ENCODE measurements at regions not wholly inside any gene's neighbourhood (a gene's known extent, or its start where the extent isn't known, plus 50 kb on each side); places are given as distances from the start of the nearest gene placed in this dataset.
A peak's percentile ranks its signal among the peaks of the same experiment; 100 is the strongest.

DNA sequence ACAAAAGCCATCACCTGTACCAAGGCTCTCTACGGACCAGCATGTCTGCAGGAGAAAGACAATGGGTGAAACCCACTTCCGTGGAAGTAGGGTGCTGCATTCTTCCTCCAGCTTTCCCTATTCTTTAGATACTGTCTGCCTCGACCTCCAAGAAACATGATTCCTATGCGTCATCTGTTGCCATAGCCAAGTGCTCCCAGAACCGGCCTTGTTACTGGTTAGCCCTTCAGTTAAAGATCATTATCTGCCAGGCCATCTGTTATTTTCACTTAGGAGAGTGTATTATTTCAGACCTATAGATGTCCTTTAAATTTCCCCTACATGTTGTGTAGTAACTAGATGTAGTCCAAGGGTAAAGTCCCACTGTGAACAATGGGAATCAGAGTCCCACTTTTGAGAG, 89.0 kb upstream of the KIAA1217 start:
- no peak for DNase-seq (ENCODE audit: low read depth in 2 of 2)

DNA sequence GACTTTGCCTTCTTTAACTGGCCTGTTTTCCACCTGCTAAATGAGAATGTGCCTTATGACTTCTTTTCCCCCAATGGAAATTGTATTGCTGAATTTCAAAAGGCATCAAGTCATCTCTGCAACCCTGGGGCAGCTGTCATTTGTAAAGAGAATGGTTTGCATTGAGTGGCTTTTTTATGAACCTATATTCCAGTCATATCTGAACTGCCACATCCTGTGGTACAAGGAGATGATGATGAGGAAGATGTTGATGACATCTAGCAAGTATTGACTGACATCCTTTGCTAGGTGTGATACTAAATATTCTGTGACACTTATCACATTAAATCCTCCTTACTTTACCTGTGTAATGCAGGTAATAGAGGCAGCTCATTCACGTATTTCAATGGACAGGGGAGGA, 88.3 kb upstream of the KIAA1217 start:
- no peak for DNase-seq (ENCODE audit: low read depth in 2 of 2)

GRCh38 chr10:24127516-24127915, 81.4 kb upstream of the KIAA1217 start:
- DNase-seq (ENCODE audit: low read depth in 2 of 2): no peak

- no peak for DNase-seq (ENCODE audit: low read depth in 2 of 2)
Observed at GRCh38 chr10:24128066-24128730, 80.7 kb upstream of the KIAA1217 start.

DNA sequence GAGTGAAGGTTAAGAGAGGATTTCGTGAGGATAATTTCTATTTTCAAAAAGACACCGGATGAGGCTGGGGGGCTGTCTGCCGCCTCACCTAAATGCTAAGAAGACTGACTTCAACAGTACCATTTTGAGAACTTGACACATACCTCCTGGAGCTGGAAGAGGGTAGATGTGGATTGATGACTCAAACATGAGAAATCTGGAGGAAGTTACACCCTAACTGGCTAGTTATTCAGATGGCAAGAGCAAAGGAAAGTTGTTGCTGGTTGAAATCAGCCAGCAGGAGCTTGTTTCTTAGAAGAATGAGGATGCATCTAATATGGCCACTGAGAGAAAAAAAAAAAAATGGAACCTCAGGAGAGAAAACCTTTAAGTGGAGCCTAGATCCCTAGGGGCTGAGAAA, 76.2 kb upstream of the KIAA1217 start:
- DNase-seq (ENCODE audit: low read depth in 2 of 2): peak; percentile 36 to 51

DNA sequence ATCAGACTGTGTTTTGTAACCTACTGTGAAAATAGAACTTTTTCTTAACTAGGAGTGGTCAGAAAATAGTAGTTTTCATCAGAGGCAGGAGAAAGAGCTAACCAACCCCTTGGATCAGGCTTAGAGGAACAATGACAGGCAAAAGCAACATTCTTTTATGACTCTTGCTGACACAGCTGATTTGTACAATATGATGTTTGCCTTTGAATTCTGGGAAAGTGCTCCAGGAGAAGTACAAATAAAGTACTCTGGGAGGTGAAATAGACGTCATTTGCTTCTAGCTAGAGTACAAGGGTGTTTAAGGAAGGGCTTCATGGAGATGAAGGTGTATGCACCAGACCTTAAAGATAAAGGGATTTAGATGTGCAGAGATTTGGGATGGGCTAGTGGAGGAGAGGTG, 75.1 kb upstream of the KIAA1217 start:
- DNase-seq (ENCODE audit: low read depth in 2 of 2): no peak

GRCh38 chr10:24136070-24136469, 72.9 kb upstream of the KIAA1217 start:
- DNase-seq (ENCODE audit: low read depth in 2 of 2): no peak

DNA sequence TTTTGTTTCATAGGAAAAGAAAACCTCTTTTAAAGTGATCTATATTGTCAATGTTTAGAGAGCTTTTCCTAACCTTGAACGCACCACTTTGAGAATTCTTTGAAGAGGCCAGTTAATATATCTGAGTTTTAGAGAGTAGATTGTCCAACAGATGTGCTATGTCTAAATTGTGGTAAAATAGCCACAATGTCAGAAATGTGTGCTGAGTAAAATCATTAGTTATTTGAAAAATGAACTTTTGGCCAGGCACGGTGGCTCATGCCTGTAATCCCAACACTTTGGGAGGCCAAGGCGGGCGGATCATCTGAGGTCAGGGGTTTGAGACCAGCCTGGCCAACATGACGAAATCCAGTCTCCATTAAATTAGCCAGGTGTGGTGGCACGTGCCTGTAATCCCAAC, 61.6 kb upstream of the KIAA1217 start:
- DNase-seq (ENCODE audit: low read depth in 2 of 2): no peak

- no peak for DNase-seq (ENCODE audit: low read depth in 2 of 2)
Observed at GRCh38 chr10:24149640-24150039, 59.3 kb upstream of the KIAA1217 start.

- no peak for DNase-seq (ENCODE audit: low read depth in 2 of 2)
Observed at GRCh38 chr10:24150853-24151252, 58.1 kb upstream of the KIAA1217 start.

DNA sequence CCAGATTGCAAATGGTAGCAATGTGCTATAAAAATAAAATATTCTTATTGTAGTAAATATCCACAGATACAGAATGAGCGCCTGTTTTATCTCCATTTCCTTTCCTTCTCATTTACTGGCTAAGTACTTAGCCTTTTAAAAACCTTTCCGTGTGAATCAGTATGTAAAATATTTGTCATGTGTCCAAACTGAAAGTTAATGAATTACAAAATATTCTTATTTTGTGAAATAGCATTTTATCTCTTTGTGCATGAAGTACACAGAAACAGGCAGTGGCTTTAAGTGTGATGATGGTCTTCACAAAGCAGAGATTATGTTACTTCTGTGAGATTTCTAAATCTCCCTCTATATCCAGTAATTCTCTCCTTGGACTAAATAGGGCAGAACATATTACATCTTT, 56.7 kb upstream of the KIAA1217 start:
- DNase-seq (ENCODE audit: low read depth in 2 of 2): no peak

DNA sequence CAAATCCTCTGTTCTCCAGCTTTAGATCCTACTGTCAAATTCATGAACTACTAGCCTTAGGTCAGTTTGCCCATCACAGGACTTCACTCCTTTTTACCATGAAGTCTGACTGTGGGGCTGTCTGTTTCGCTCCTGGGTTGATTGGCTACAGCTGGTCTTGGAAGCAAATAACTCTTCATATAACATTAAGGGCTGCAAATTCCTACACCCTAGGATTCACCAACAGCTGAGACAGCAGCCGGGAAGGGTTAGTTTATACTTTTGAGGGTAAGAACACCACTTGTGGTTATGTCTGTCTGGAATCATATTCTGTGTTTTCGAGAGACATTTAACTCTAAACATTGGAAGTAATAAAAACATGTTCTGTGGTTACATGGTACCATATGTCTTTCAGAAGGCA, 55.9 kb upstream of the KIAA1217 start:
- peak; percentile 76 to 80 for DNase-seq (ENCODE audit: low read depth in 2 of 2)

- DNase-seq (ENCODE audit: low read depth in 2 of 2): peak; percentile 57 to 62
Observed at GRCh38 chr10:24153537-24153936, 55.4 kb upstream of the KIAA1217 start.

- no peak for DNase-seq (ENCODE audit: low read depth in 2 of 2)
Observed at GRCh38 chr10:24156686-24157085, 52.3 kb upstream of the KIAA1217 start.

DNA sequence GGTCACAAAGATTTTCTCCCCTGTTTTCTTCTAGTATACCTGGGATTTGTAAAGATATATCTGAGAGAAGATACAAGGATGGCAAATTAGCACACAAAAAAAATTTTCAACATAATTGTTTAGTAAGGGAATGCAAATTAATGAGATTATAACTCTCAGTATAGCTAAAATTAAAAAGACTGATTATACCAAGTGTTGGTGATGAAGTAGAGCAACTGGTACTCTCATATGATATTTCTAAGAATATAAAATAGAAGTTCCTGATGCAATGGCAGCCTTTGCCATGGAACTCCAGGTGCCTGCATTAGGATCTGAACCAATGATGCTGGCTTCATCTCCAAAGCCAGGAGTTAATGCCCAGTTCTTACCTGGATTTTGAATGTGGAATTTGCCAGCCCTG, 51.4 kb upstream of the KIAA1217 start:
- DNase-seq (ENCODE audit: low read depth in 2 of 2): no peak
